ENCODE measurements at regions not wholly inside any gene's neighbourhood (a gene's known extent, or its start where the extent isn't known, plus 50 kb on each side); places are given as distances from the start of the nearest gene placed in this dataset.
"Not testable (repeated sequence)": the region's sequence is repeated elsewhere in the genome, so short reads cannot be mapped to it uniquely, and the experiment has no call there.

GRCh38 chr4:8942088-8942487, 70.4 kb upstream of the HMX1 start:
- not testable (repeated sequence) for H3K4me1 Mint-ChIP-seq, H3K27ac Mint-ChIP-seq, H3K36me3 Mint-ChIP-seq, H3K9me3 Mint-ChIP-seq, H3K27me3 Mint-ChIP-seq, H3K4me3 Mint-ChIP-seq

- not testable (repeated sequence) for H3K27ac Mint-ChIP-seq, H3K27me3 Mint-ChIP-seq, H3K9me3 Mint-ChIP-seq, H3K4me1 Mint-ChIP-seq, H3K4me3 Mint-ChIP-seq, H3K36me3 Mint-ChIP-seq
Observed at GRCh38 chr4:8941492-8941805, 69.8 kb upstream of the HMX1 start.

DNA sequence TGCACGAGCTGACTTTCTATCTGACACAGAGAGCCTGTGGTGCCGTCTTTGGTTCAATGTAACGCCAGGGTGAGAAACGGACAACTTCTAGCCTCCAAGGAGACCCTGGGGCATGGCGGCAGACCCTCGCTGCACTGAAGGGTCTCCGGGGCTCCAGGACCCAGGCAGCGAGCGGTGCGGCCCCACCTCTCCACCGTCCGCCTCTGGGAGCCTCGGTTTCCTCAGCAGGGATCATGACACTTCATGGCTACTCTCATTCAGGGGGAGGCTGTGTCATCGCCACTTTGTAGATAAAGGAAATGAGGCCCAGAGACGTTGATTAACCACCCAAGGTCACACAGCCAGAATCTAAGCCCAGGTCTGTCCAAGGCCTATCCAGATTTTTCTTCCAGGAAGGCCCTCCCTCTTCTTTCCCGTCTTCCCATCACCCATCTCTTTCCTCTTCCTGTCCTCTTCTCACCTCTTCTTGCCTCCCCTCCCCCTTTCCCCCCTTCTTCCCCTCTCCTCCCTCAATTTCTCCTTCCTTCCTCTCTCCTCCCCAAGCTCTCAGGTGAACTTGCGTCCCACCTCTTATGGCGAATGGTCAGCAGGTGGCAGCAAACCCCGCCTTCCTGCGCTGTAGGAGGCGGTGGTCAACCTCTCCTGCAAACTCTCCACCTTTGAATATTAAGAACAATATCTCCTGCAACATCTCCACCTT, 69.3 kb upstream of the HMX1 start:
- no peak overlapping the region for H3K27ac Mint-ChIP-seq
- H3K9me3 Mint-ChIP-seq: peaks cover 0 to 8% (median 0%) of the 10 kb centered on the region in 3 donors
- no peaks in the 10 kb centered on the region for H3K4me1 Mint-ChIP-seq
- H3K36me3 Mint-ChIP-seq: no peaks in the 10 kb centered on the region
- H3K4me3 Mint-ChIP-seq: no peak overlapping the region
- H3K27me3 Mint-ChIP-seq: peaks cover 2% of the 10 kb centered on the region

DNA sequence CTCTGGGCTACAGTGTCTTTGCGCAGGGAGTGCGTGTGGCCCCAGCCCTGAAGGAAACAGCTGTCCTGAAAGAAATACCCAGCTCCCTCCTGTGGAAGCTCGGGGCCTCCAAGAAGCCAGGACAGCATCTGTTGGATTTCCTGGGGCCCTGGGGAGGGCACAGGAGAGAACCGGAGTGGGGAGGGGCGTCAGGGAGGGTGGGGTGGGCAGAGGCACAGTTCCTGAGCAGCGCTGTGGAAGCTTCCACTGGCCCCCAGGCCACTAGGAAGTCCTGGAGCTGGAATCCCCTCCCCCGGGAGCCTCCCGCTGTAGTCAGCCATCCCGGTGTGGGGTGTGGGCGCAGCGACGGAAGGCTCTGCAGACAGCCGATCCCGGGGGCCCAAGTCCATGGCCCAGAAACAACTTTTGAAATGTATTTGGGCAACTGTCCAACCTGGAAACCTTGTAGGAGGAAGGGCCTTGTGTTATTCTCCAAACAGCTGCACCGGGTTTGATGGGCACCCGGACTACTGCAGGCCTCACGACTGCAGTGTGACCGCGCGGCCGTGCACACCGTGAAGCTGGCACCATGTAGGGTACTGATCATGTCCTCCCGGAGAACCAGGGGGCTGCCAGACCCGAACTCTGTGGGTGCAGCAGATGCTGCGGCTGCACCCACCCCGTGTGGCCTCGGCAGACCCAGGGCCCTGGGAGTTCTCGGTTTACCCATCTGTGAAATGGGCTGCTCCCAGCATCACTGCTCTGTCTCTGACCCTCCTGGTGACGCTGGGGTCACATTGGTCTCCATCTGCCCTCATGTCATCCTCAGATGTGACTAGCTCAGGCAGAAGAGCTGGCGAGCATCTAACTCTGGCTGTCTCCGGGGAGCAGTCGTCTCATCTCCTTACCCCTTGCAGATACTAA, 68.5 kb upstream of the HMX1 start:
- Mint-ChIP-seq H3K4me1 (no peaks in the 10 kb centered on the region), H3K27me3 (peaks cover 2% of the 10 kb centered on the region), H3K4me3 (no peak overlapping the region), H3K9me3 (peaks cover 0 to 8% (median 0%) of the 10 kb centered on the region in 3 donors), H3K27ac (no peak overlapping the region), H3K36me3 (no peaks in the 10 kb centered on the region)

GRCh38 chr4:8939160-8939839, 67.7 kb upstream of the HMX1 start:
- Mint-ChIP-seq H3K27ac (no peak overlapping the region), H3K36me3 (no peaks in the 10 kb centered on the region), H3K4me3 (no peak overlapping the region), H3K9me3 (peaks cover 0 to 8% (median 0%) of the 10 kb centered on the region in 3 donors), H3K27me3 (peaks cover 2% of the 10 kb centered on the region), H3K4me1 (no peaks in the 10 kb centered on the region)

DNA sequence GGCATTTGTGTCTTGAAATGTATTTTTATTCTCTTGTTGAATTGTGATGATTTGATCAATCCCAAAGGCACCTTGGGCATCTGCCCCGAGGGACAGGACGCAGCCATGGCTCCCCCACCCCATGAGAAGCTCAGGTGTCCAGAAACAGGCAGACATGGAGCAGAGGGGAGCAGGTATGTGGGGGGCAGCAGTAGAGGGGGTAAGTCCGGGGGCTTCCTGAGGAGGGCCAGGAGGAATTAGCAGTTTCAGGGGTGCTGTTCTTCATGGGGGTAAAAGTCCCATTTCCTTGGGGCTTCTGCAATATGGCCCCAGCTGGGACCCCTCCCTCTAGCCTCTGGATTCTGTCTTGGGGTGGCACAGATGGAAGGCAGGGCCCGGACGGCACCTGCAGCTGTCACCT, 67.0 kb upstream of the HMX1 start:
- Mint-ChIP-seq H3K27ac (no peak overlapping the region), H3K4me1 (no peaks in the 10 kb centered on the region), H3K9me3 (peaks cover 3 to 12% (median 3%) of the 10 kb centered on the region in 3 donors), H3K36me3 (no peaks in the 10 kb centered on the region), H3K27me3 (peaks cover 2% of the 10 kb centered on the region), H3K4me3 (no peak overlapping the region)

- H3K4me3 Mint-ChIP-seq: no peak overlapping the region
- no peaks in the 10 kb centered on the region for H3K4me1 Mint-ChIP-seq
- H3K36me3 Mint-ChIP-seq: no peaks in the 10 kb centered on the region
- peaks cover 3 to 12% (median 5%) of the 10 kb centered on the region in 3 donors for H3K9me3 Mint-ChIP-seq
- H3K27ac Mint-ChIP-seq: no peak overlapping the region
- peaks cover 2% of the 10 kb centered on the region for H3K27me3 Mint-ChIP-seq
Observed at GRCh38 chr4:8938137-8938536, 66.5 kb upstream of the HMX1 start.

DNA sequence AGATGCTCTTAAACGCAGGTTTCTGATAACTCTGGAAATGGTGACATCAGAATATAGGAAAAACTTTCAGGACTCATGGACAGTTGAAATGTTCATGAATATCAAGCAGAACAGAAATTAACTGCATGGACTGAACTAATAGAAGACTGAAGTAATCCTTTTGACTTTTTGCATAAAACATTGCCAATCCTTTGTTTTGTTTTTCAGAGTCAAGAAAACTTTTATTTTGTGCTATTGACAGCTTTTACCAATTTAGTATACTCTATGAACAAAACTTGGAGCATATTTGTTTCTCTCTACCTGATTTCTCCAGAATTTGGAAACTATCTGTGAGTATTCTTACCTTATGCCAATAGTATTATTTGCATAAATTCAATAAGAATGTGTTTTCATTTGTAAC, 61.2 kb upstream of the HMX1 start:
- no peaks in the 10 kb centered on the region for H3K27me3 Mint-ChIP-seq
- H3K4me3 Mint-ChIP-seq: no peak overlapping the region
- no peak overlapping the region for H3K27ac Mint-ChIP-seq
- H3K4me1 Mint-ChIP-seq: peaks cover 0 to 2% (median 0%) of the 10 kb centered on the region in 3 donors
- H3K36me3 Mint-ChIP-seq: no peaks in the 10 kb centered on the region
- H3K9me3 Mint-ChIP-seq: peaks cover 3 to 12% (median 5%) of the 10 kb centered on the region in 3 donors

- no peaks in the 10 kb centered on the region for H3K36me3 Mint-ChIP-seq
- H3K27me3 Mint-ChIP-seq: peaks cover 4% of the 10 kb centered on the region
- peaks cover 0 to 4% (median 2%) of the 10 kb centered on the region in 3 donors for H3K4me1 Mint-ChIP-seq
- no peak overlapping the region for H3K27ac Mint-ChIP-seq
- peak overlapping the region in 2 of 4 donors; percentile 63 to 70 for H3K4me3 Mint-ChIP-seq
- peaks cover 5 to 11% (median 7%) of the 10 kb centered on the region in 3 donors for H3K9me3 Mint-ChIP-seq
Observed at GRCh38 chr4:8928074-8928473, 56.4 kb upstream of the HMX1 start.

DNA sequence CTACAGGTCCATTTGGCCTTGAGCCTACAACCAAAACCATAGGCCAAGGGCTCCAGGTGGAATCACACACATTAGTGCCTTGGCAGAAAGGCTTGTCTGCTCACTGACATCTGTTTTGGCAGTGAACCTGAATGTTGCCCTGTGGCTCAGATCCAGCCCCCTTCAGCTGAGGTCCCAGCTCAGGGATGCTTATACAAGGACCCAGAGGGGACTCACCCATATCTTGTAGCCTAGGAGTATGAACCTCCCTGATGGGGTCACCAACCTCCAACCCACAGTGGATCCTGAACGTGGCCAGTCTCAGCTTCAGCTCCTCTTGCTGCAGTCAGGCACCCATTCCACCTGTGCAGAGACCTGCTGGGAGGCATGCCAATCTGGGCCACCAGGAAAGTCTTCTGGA, 50.8 kb upstream of the HMX1 start:
- no peak overlapping the region for H3K27ac Mint-ChIP-seq
- peaks cover 5 to 12% (median 5%) of the 10 kb centered on the region in 3 donors for H3K9me3 Mint-ChIP-seq
- no peaks in the 10 kb centered on the region for H3K36me3 Mint-ChIP-seq
- H3K4me1 Mint-ChIP-seq: peaks cover 0 to 4% (median 0%) of the 10 kb centered on the region in 3 donors
- no peak overlapping the region for H3K4me3 Mint-ChIP-seq
- H3K27me3 Mint-ChIP-seq: peaks cover 16% of the 10 kb centered on the region

DNA sequence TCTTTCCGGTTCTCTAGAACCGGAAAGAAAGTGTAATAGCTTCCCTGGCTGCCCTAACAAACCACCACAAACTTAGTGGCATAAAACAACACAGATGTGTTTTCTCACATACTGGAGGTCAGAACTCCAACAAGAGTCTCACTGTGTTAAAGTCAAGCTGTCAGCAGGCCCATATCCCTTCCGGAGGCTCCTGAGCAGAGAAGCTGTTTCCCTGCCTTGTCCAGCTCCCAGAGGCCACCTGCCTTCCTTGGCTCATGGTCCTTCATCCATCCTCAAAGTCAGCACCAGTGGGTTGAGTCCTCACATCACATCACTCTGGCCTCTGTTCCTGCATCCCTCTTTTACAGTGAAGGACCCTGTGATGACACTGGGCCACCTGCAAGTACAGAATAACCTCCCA, 49.8 kb upstream of the HMX1 start:
- Mint-ChIP-seq H3K4me1 (peaks cover 0 to 3% (median 0%) of the 10 kb centered on the region in 3 donors), H3K36me3 (no peaks in the 10 kb centered on the region), H3K9me3 (peaks cover 4 to 12% (median 5%) of the 10 kb centered on the region in 3 donors), H3K27ac (no peak overlapping the region), H3K27me3 (peaks cover 16% of the 10 kb centered on the region), H3K4me3 (peak overlapping the region in 1 of 4 donors; percentile 27)

All from IgD-negative memory B cell (primary cell).